Effector memory CD4-positive, alpha-beta T cell (primary cell): ENCODE measurements at regions not wholly inside any gene's neighbourhood (a gene's known extent, or its start where the extent isn't known, plus 50 kb on each side); places are given as distances from the start of the nearest gene placed in this dataset.

Experiments used
- DNase-seq, 3 donors: peaks; one replicate each; pipeline ENCODE4 v3.0.0-alpha.2; 2020
- H3K27ac ChIP-seq: 2 replicates; pipeline ENCODE4 v1.7.0; 2013; ENCODE audit warnings: mild to moderate bottlenecking, low read length, moderate library complexity; ENCODE audit not compliant: insufficient read depth, poor library complexity, severe bottlenecking
- H3K27me3 ChIP-seq: replicated peaks from 2 replicates; pipeline ENCODE4 v1.7.0; 2013; ENCODE audit warnings: mild to moderate bottlenecking, low read length; ENCODE audit not compliant: insufficient read depth, control insufficient read depth, poor library complexity, severe bottlenecking
- H3K36me3 ChIP-seq: 2 replicates; pipeline ENCODE4 v1.7.0; 2013; ENCODE audit warnings: mild to moderate bottlenecking, low read length, moderate library complexity; ENCODE audit not compliant: control insufficient read depth, insufficient read depth
- H3K4me1 ChIP-seq: 2 replicates; pipeline ENCODE4 v1.7.0; 2013; ENCODE audit warnings: low read length, mild to moderate bottlenecking; ENCODE audit not compliant: control insufficient read depth, insufficient read depth, poor library complexity, severe bottlenecking
- H3K4me3 ChIP-seq: 2 replicates; pipeline ENCODE4 v1.7.0; 2013; ENCODE audit warnings: low read length, low read depth, mild to moderate bottlenecking; ENCODE audit not compliant: insufficient read depth, poor library complexity, severe bottlenecking
- H3K9me3 ChIP-seq: 2 replicates; pipeline ENCODE4 v1.7.0; 2013; ENCODE audit warnings: mild to moderate bottlenecking, low read length, moderate library complexity; ENCODE audit not compliant: control insufficient read depth

- no peaks in the 10 kb centered on the region for H3K9me3 ChIP-seq
- H3K27me3 ChIP-seq, result no peaks in the 10 kb centered on the region
- H3K36me3 ChIP-seq, result no peaks in the 10 kb centered on the region
- peaks cover 5% of the 10 kb centered on the region for H3K4me1 ChIP-seq
- DNase-seq, result no peak
- H3K4me3 ChIP-seq, result no peak overlapping the region
- no peak overlapping the region for H3K27ac ChIP-seq
These were observed 58.5 kb upstream of the TTC34 start for GRCh38 chr1:2859881-2860430.

DNA sequence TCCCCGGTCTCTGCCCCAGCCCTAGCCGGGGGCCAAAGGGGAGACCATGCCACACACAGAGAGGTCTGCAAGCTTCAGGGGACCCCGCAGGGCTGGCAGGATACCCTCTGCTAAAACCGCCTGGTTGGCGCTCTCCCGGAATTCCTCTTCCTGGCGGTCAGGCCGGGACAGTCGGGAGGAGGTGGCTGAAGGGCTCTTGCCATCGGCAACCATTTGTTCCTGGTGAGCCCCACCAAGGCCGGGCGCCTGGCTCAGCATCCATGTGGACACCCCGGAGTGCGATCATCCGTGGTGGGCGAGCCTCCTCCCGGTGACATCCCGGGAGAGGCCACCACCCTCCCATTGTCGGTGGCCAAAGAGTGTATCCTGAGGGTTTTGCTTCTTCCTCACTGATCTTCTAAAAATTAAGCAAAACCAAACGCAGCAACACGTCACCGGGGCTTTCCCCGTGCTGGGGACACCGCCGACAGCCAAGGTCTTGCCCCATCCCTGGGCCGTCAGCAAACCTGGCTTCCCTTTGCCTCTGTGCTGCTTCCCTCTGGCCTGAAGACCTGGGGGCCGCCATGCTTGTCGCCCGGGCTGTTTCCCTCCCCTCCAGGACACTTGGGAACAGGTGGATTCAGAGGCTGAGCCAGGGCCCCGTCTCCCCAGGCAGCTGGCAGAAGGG, 59.1 kb upstream of the TTC34 start:
- no peaks in the 10 kb centered on the region for H3K9me3 ChIP-seq
- H3K36me3 ChIP-seq, result no peaks in the 10 kb centered on the region
- H3K27me3 ChIP-seq, result no peaks in the 10 kb centered on the region
- H3K27ac ChIP-seq, result no peak overlapping the region
- no peak overlapping the region for H3K4me3 ChIP-seq
- DNase-seq, result no peak
- H3K4me1 ChIP-seq, result peaks cover 5% of the 10 kb centered on the region

- Histone ChIP-seq H3K9me3 (no peaks in the 10 kb centered on the region), H3K4me3 (no peak overlapping the region), H3K27ac (no peak overlapping the region), H3K27me3 (no peaks in the 10 kb centered on the region), H3K36me3 (no peaks in the 10 kb centered on the region), H3K4me1 (peaks cover 5% of the 10 kb centered on the region)
- no peak for DNase-seq
These were observed 59.9 kb upstream of the TTC34 start for GRCh38 chr1:2861143-2861987.

DNA sequence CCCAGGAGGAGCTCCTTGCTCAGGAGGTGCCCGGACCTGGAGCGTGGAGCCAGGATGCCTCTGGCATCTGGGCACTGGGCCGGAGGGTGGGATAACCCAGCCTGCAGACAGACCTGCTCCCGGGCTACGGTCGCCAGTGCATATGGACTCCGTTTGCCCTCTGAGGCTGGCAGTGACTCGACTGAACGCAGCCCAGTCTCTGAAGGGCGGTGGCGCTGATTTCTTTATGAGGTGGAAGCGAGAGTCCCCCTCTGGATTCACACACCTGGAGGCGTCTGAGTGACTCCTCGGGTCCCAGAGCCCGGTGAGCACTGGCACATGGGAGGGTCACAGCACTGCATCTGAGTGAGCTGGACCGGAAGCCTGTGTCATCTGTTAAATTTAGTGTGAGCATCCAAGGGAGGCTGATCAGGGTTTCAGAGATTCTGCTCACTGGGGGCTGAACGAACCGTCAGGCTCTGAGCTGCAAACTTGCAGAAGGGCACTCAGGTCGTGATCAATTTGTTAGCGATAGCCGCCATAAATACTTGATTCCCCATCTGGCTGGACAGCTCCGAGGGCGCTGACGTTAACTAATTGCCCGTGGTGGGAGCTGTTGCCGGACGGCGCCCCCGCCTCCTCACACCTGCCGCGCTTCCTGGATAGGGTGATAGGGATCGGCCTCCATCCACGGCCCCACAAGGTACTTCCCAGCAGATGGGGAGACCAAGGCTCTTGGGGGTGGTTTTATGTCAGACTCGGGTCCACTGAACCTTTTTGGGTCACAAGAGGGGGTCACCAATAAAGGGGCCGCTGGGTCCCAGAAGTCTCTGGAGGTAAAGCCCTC, 60.7 kb upstream of the TTC34 start:
- no peaks in the 10 kb centered on the region for H3K36me3 ChIP-seq
- peaks cover 5% of the 10 kb centered on the region for H3K4me1 ChIP-seq
- DNase-seq, result no peak
- H3K4me3 ChIP-seq, result no peak overlapping the region
- no peaks in the 10 kb centered on the region for H3K9me3 ChIP-seq
- H3K27ac ChIP-seq, result no peak overlapping the region
- H3K27me3 ChIP-seq, result no peaks in the 10 kb centered on the region

GRCh38 chr1:2862814-2863647, 61.5 kb upstream of the TTC34 start:
- DNase-seq, result no peak
- Histone ChIP-seq H3K4me1 (peaks cover 5% of the 10 kb centered on the region), H3K9me3 (no peaks in the 10 kb centered on the region), H3K36me3 (no peaks in the 10 kb centered on the region), H3K27me3 (no peaks in the 10 kb centered on the region), H3K27ac (no peak overlapping the region), H3K4me3 (no peak overlapping the region)

DNA sequence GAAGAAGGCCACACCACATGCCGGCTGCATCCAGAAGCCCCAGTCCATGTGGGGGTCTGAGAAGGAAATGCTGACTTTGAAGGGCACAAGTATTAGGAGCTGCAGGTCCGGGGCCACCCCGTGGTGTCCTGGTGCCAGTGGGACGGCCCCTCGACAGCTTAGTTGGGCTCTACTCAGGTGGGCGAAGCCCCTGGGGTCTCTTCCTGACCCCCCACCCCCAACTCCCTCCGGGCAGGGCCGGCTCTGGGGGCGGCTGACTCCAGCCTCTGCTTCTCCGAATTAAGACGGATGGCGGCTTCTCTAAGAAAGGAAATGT, 62.1 kb upstream of the TTC34 start:
- H3K27me3 ChIP-seq, result no peaks in the 10 kb centered on the region
- H3K27ac ChIP-seq, result no peak overlapping the region
- H3K4me3 ChIP-seq, result no peak overlapping the region
- H3K9me3 ChIP-seq, result no peaks in the 10 kb centered on the region
- peaks cover 5% of the 10 kb centered on the region for H3K4me1 ChIP-seq
- no peak for DNase-seq
- H3K36me3 ChIP-seq, result no peaks in the 10 kb centered on the region

- Histone ChIP-seq H3K9me3 (no peaks in the 10 kb centered on the region), H3K27me3 (no peaks in the 10 kb centered on the region), H3K4me3 (no peak overlapping the region), H3K27ac (no peak overlapping the region), H3K36me3 (no peaks in the 10 kb centered on the region), H3K4me1 (peaks cover 5% of the 10 kb centered on the region)
- no peak for DNase-seq
These were observed 62.9 kb upstream of the TTC34 start for GRCh38 chr1:2864203-2864905.

DNA sequence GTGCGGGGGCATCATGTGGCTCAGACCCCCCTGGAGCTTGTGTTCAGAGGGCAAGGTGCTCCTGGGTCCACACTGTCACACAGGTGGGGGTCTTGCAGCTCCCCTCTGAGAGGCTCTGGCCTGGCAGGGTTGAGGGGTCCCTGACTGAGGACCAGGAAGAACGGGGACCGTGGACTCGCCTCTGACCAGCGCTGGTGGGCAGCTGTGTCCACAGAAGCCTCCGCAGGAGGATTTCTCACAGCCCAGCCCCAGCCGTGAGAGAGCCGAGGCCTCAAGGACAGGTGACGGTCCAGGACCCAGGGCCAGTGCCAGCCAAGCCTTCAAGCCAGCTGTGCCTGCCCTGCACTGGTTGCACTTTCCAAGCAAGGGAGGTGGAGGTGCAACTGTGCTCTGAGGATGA, 63.5 kb upstream of the TTC34 start:
- Histone ChIP-seq H3K9me3 (no peaks in the 10 kb centered on the region), H3K4me1 (peaks cover 5% of the 10 kb centered on the region), H3K4me3 (no peak overlapping the region), H3K27ac (no peak overlapping the region), H3K36me3 (no peaks in the 10 kb centered on the region), H3K27me3 (no peaks in the 10 kb centered on the region)
- DNase-seq, result no peak
